ENCODE measurements at regions not wholly inside any gene's neighbourhood (a gene's known extent, or its start where the extent isn't known, plus 50 kb on each side); places are given as distances from the start of the nearest gene placed in this dataset.
"Not testable (repeated sequence)": the region's sequence is repeated elsewhere in the genome, so short reads cannot be mapped to it uniquely, and the experiment has no call there.

DNA sequence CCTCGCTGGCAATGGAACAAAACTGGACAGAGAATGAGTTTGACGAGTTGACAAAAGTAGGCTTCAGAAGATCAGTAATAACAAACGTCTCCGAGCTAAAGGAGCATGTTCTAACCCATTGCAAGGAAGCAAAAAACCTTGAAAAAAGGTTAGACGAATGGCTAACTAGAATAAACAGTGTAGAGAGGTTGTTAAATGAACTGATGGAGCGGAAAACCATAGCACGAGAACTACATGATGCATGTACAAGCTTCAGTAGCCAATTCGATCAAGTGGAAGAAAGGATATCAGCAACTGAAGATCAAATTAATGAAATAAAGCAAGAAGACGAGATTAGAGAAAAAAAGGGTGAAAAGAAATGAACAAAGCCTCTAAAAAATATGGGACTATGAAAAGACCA, 424.0 kb upstream of the DDI1 start:
- not testable (repeated sequence) for TF ChIP-seq CTCF (conservative IDR thresholded peaks at IDR 0.05); EZH2 (IDR thresholded peaks at IDR 0.05; ENCODE audit: low read depth)

Data from PC-9 (cell line).